Activated naive CD8-positive, alpha-beta T cell treated with anti-CD3 and anti-CD28 coated beads for 36 hours (primary cell): ENCODE measurements at regions not wholly inside any gene's neighbourhood (a gene's known extent, or its start where the extent isn't known, plus 50 kb on each side); places are given as distances from the start of the nearest gene placed in this dataset.
A peak's percentile ranks its signal among the peaks of the same experiment; 100 is the strongest.

Experiments
- DNase-seq: peaks from one replicate; pipeline ENCODE4 v3.0.0; 2021
- H3K27ac Mint-ChIP-seq: one replicate; pipeline ENCODE4 v1.8.0; 2022; ENCODE audit warnings: mild to moderate bottlenecking, moderate library complexity, mixed read lengths
- H3K27me3 Mint-ChIP-seq: one replicate; pipeline ENCODE4 v1.8.0; 2022; ENCODE audit warnings: mild to moderate bottlenecking, mixed read lengths
- H3K36me3 Mint-ChIP-seq: one replicate; pipeline ENCODE4 v1.8.0; 2021; ENCODE audit warnings: mild to moderate bottlenecking, mixed read lengths
- H3K4me1 Mint-ChIP-seq: one replicate; pipeline ENCODE4 v1.8.0; 2021; ENCODE audit warnings: mixed read lengths
- H3K4me3 Mint-ChIP-seq: one replicate; pipeline ENCODE4 v1.8.0; 2022; ENCODE audit warnings: mild to moderate bottlenecking, moderate library complexity, mixed read lengths
- H3K9me3 Mint-ChIP-seq: one replicate; pipeline ENCODE4 v1.8.0; 2022; ENCODE audit warnings: mixed read lengths

DNA sequence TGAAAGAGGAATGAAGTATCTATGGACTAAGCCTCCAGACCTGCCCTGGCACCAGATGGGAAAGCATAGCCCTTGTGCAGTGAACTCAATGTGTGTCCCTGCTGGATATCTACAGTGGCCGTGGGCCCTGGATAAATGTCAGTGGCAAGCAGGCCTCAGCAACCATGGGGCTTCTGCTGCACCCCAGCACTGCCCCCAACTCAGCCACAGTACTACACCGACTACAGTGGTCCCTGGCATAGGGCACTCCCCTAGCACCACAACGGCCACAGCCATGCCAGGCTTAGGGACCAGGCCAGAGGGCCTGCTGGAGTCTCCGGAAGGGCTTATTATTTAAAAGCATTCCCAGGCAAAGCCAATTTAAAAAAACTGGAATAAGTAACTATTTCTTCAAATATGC is 459.1 kb downstream of the SH2D1A start:
- DNase-seq = no peak
- Mint-ChIP-seq H3K4me1 (no peaks in the 10 kb centered on the region), H3K4me3 (no peak overlapping the region), H3K9me3 (peaks cover 17% of the 10 kb centered on the region), H3K27ac (no peak overlapping the region), H3K27me3 (no peaks in the 10 kb centered on the region), H3K36me3 (peaks cover 1% of the 10 kb centered on the region)

DNA sequence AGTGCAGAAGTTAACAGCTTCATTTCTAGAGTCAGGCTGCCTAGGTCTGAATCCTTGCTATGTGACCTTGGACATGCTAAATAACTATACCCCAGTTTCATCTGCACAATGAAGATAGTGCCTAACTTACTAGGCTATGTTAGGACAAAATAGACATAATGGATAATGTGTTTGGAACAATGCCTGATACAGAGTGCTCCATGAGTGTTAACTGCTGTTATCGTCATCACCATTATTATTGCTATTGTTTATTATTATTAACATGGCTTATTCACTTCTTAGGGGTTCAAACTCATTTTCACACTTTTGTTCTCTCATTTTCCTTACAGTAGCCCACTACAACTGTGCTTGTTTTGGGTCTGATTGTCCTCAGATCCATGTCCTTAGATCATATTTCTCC is 467.7 kb downstream of the SH2D1A start:
- H3K9me3 Mint-ChIP-seq = peaks cover 2% of the 10 kb centered on the region
- no peak overlapping the region for H3K27ac Mint-ChIP-seq

DNA sequence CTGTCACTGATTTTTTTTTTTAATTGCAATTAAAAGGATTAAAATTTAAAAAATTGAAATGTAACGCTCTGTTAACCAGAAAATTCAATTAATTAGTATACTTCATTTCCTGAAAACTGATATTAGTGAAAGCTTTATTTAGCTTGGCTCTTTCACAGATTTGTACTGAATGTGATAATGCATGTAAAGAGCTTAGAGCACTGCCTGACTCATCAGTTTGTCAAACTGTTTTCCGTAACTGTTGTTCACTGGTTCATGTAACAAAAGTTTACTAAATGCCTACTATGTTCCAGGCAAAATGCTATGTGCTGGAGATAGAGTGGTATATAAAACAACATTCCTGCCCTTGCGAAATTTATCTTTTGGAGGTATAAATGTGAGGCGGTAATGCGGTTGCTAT is 471.7 kb downstream of the SH2D1A start:
- Mint-ChIP-seq H3K27me3 (no peaks in the 10 kb centered on the region), H3K4me3 (no peak overlapping the region), H3K4me1 (no peaks in the 10 kb centered on the region), H3K27ac (no peak overlapping the region), H3K9me3 (no peaks in the 10 kb centered on the region), H3K36me3 (no peaks in the 10 kb centered on the region)
- no peak for DNase-seq

More for the DNA sequence above, 467.7 kb downstream of the SH2D1A start:
- no peaks in the 10 kb centered on the region for H3K27me3 Mint-ChIP-seq
- no peak overlapping the region for H3K4me3 Mint-ChIP-seq
- H3K36me3 Mint-ChIP-seq = no peaks in the 10 kb centered on the region
- DNase-seq = no peak
- no peaks in the 10 kb centered on the region for H3K4me1 Mint-ChIP-seq

DNA sequence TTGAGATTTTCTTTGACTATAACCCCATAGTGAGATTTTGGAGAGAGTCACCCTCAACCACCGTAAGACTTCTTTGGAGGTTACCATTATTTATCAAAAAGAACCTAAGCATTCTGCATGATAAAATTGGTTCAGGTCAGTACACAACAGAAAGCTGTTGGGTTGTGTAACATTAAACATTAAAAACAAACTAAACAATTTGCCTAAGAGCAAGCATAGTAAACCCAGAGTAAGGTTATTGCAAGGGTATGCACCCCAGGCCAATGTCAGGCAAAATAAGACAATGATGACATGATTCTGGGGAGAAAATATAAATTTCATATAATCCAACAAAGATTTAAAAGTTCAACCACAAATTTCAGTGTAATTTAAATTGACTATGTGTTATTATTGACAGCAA is 472.4 kb downstream of the SH2D1A start:
- Mint-ChIP-seq H3K9me3 (no peaks in the 10 kb centered on the region), H3K4me1 (no peaks in the 10 kb centered on the region), H3K27ac (no peak overlapping the region), H3K36me3 (no peaks in the 10 kb centered on the region), H3K4me3 (no peak overlapping the region), H3K27me3 (no peaks in the 10 kb centered on the region)
- no peak for DNase-seq

DNA sequence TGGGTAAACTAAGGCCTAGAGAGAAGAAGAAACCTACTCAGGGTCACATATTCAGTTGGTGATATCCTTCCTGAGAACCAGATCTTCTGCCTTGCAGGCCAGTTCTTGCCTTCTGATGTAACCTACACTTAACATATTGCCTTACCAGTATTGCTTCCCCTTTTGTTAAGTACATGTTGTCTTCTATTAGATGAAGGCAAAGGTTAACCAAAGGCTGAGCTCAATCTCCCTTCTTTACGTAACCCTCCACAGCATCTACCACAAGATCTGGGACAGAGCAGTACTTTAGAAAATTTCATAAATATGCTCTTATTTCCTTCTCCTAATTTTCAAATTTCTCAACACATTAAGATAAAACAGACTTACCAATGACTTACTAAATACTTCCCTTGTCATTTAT is 474.4 kb downstream of the SH2D1A start:
- H3K27me3 Mint-ChIP-seq = no peaks in the 10 kb centered on the region
- H3K4me3 Mint-ChIP-seq = no peak overlapping the region
- H3K36me3 Mint-ChIP-seq = no peaks in the 10 kb centered on the region
- no peak for DNase-seq
- no peaks in the 10 kb centered on the region for H3K4me1 Mint-ChIP-seq
- H3K9me3 Mint-ChIP-seq = no peaks in the 10 kb centered on the region
- H3K27ac Mint-ChIP-seq = no peak overlapping the region

DNA sequence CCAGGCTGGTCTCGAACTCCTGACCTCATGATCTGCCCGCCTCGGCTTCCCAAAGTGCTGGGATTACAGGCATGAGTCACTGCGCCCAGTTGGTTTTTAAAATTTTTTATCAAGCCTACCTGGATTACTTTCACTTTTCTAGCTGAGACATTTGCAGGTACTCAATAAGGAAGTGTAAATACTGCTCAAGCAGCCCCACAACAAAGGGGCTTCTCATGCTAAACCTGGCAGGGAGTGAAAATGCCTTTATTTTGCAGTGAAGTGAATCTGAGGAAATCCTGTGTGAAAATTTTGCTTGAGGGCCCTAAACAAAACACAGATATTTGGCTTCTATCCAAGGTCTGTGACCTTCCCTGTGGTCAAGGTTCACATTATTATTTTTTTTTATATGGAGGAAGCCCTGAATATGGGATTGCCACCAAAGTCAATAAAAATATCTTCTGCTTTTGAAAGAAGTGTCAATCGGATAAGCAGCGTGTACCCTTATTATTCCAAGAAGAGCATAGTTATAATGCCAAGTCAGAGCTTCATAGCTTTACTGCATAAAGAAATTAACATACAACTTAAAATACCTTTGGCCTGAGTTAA is 481.0 kb downstream of the SH2D1A start:
- Mint-ChIP-seq H3K36me3 (no peaks in the 10 kb centered on the region), H3K4me3 (no peak overlapping the region), H3K27ac (no peak overlapping the region), H3K4me1 (peaks cover 18% of the 10 kb centered on the region), H3K9me3 (no peaks in the 10 kb centered on the region), H3K27me3 (no peaks in the 10 kb centered on the region)
- no peak for DNase-seq

DNA sequence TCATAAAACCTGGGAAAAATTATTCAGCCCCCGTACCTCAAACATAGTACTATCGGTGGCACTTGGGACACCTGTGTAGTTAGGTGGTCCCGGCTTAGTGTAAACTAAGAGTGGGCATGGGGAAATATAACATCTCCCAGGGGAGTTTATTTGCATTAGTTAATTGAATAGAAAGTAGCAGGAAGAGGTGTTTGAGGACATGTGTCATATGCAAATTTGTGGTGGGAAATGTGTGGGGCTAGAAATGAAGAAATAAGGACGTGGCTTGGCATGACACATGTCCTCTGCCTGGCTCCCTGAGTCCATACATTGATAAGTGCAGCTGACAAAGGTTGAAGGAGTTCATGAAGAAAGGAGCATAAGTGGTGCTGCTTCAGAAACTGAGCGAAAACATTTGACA is 483.6 kb downstream of the SH2D1A start:
- Mint-ChIP-seq H3K4me3 (no peak overlapping the region), H3K9me3 (no peaks in the 10 kb centered on the region), H3K4me1 (peaks cover 18% of the 10 kb centered on the region), H3K27ac (peak overlapping the region; percentile 34), H3K36me3 (no peaks in the 10 kb centered on the region), H3K27me3 (no peaks in the 10 kb centered on the region)
- DNase-seq = peak; percentile 1

DNA sequence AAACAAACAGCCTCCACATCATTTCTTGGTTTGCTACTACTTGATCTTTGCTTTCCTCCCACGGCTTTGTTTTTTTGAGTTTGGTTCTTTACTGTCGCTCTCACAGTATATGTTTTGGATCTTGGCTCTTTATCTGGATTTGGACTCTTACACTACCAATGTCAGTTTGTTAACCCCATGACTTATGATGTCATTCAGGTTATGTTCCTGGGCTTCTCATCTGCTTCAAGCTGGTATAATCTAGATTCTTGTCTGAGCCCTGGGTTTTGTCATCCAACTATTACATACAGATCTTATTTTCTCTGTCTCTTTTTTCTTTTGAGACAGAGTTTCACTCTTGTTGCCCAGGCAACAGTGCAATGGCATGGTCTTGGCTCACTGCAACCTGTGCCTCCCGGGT is 482.9 kb upstream of the TEX13C start:
- H3K9me3 Mint-ChIP-seq = no peaks in the 10 kb centered on the region
- no peak overlapping the region for H3K27ac Mint-ChIP-seq
- no peaks in the 10 kb centered on the region for H3K4me1 Mint-ChIP-seq
- H3K27me3 Mint-ChIP-seq = no peaks in the 10 kb centered on the region
- H3K4me3 Mint-ChIP-seq = no peak overlapping the region
- no peak for DNase-seq
- no peaks in the 10 kb centered on the region for H3K36me3 Mint-ChIP-seq

DNA sequence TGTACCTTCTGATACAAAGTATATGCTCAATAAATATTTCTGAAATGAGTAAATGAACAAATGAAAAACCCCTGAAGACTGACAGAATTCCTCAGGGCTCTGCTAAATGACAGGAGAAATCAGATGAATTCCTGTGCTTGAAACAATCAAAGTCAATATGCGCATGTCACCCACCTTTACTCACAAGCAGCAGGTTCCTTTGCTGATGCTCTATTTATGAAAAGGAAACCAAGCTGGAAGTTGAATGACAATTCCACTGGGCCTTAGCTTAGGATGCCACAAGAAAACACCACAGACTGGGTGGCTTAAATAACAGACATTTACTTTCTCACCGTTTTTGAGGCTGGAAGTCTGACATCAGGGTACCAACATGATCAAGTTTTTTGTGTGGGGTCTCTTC is 477.5 kb upstream of the TEX13C start:
- no peaks in the 10 kb centered on the region for H3K36me3 Mint-ChIP-seq
- H3K9me3 Mint-ChIP-seq = no peaks in the 10 kb centered on the region
- no peaks in the 10 kb centered on the region for H3K4me1 Mint-ChIP-seq
- H3K27me3 Mint-ChIP-seq = no peaks in the 10 kb centered on the region
- no peak overlapping the region for H3K4me3 Mint-ChIP-seq
- DNase-seq = no peak
- no peak overlapping the region for H3K27ac Mint-ChIP-seq

DNA sequence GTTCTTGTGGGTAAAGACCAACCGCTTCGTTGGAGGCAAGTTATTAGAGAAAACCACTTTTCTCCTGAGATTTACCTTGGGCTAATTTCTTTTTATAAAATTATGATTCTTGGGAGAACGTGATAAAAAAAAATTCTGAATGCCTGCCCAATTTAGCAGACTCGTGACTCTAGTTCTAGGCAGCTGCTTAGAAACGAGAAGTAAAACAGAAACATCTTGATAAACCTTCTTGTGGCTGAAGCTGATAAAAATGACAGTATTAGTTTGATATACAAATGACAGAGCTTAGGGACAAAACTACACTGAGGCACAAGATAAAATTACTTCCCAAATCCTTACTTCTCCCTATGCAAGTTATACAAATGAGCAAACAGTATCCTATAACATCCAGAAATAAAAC is 458.9 kb upstream of the TEX13C start:
- Mint-ChIP-seq H3K36me3 (no peaks in the 10 kb centered on the region), H3K4me3 (no peak overlapping the region), H3K9me3 (no peaks in the 10 kb centered on the region), H3K4me1 (no peaks in the 10 kb centered on the region), H3K27ac (no peak overlapping the region), H3K27me3 (no peaks in the 10 kb centered on the region)
- DNase-seq = no peak

DNA sequence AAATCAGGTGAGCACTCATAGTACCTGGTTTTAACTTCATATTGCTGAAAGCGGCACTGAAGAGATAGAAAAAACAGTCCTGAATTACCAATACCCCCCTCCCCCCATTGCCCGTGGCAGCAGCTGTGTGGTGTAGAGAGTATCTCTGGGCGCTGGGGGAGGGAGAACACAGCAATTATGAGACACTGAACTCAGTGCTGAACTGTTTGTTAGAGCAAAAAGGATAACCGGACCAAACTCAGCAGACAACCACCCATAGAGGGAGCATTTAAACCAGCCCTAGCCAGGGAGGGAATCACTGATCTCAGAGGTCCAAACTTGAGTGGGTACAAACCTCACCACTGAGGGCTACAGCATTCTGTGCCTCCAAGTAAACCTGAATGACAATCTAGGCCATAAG is 457.4 kb upstream of the TEX13C start:
- no peak for DNase-seq
- H3K4me3 Mint-ChIP-seq = no peak overlapping the region
- H3K36me3 Mint-ChIP-seq = no peaks in the 10 kb centered on the region
- H3K9me3 Mint-ChIP-seq = no peaks in the 10 kb centered on the region
- no peaks in the 10 kb centered on the region for H3K4me1 Mint-ChIP-seq
- no peak overlapping the region for H3K27ac Mint-ChIP-seq
- no peaks in the 10 kb centered on the region for H3K27me3 Mint-ChIP-seq

DNA sequence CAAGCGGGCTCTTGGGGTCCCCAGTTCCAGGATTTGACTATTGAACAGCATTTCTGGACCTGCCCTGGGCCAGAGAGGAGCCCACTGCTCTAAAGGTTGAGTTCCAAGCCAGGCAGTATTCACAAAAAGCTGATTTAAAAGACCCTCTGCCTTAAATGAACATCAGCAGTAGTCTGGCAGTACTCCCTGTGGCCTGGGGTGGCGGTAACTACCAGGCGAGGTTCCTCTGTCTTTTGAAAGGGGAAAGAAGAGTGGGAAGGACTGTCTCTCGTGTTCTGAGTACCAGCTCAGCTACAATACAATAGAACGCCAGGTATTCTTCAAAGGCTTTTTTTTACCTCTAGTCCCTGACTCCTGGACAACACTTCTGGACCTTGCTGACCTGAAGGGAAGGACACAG is 456.4 kb upstream of the TEX13C start:
- Mint-ChIP-seq H3K4me1 (no peaks in the 10 kb centered on the region), H3K9me3 (no peaks in the 10 kb centered on the region), H3K27me3 (no peaks in the 10 kb centered on the region), H3K4me3 (no peak overlapping the region), H3K27ac (no peak overlapping the region), H3K36me3 (no peaks in the 10 kb centered on the region)
- DNase-seq = no peak

DNA sequence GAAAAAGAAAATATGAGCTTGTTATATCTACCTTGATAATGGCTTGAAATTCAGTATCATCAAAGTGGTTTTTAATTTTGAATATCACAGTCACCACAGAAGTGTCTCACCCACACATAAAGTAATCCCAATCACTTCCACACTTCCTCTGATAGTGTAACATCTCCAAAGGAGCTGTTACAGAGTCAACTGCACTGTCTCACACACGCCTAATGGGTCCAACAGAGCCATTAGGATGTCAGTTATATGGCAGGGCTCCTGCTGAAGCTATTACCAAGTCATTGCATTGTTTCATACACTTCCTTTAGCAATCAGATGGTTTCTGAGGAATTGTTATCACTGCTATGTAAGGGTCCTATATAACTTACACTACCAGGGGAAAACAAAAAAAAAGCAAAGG is 432.1 kb upstream of the TEX13C start:
- peaks cover 3% of the 10 kb centered on the region for H3K27me3 Mint-ChIP-seq
- H3K27ac Mint-ChIP-seq = no peak overlapping the region
- H3K4me3 Mint-ChIP-seq = no peak overlapping the region
- H3K4me1 Mint-ChIP-seq = no peaks in the 10 kb centered on the region
- H3K36me3 Mint-ChIP-seq = no peaks in the 10 kb centered on the region
- DNase-seq = no peak
- no peaks in the 10 kb centered on the region for H3K9me3 Mint-ChIP-seq

DNA sequence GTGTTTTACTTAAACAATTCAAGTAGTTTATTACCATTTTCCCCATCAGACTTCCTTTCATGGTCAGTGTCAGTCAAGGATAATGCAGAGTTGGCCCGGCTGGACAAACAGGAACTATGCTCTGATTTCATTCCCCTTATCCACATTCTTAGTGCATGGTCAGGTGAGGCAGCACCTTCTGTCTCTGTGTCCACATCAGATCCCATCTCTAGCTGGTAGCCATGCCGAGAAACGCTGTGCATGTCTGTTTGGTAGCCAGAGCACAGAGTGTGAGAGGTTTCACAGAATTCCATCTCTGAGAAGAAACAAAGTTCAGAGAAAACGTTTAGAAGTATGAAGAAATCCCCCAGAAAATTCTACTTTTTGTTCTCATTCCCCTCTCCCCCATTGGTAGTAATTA is 423.7 kb upstream of the TEX13C start:
- DNase-seq = no peak
- H3K9me3 Mint-ChIP-seq = no peaks in the 10 kb centered on the region
- H3K4me1 Mint-ChIP-seq = no peaks in the 10 kb centered on the region
- no peak overlapping the region for H3K27ac Mint-ChIP-seq
- no peaks in the 10 kb centered on the region for H3K36me3 Mint-ChIP-seq
- H3K27me3 Mint-ChIP-seq = peaks cover under 1% of the 10 kb centered on the region
- H3K4me3 Mint-ChIP-seq = no peak overlapping the region

DNA sequence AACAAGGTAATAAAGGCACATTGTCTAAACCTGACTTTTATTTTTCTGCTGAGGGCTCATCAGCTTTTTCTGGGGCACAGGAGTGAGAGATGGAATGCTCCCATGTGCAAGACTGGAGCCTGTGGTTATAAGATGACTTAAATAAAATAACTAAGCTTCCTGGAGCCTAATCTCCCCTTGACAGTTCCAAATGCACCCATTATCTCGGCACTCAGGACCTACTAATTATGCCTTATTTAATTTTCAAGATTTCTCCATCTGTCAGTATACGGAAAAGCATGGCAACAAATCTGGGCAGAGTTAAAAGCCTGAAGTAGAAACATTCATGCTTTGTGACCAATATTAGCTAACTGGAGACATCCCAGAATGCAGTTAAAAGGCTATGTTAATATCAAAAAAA is 416.7 kb upstream of the TEX13C start:
- no peaks in the 10 kb centered on the region for H3K36me3 Mint-ChIP-seq
- H3K4me1 Mint-ChIP-seq = no peaks in the 10 kb centered on the region
- no peak overlapping the region for H3K27ac Mint-ChIP-seq
- H3K4me3 Mint-ChIP-seq = no peak overlapping the region
- H3K27me3 Mint-ChIP-seq = no peaks in the 10 kb centered on the region
- no peak for DNase-seq
- no peaks in the 10 kb centered on the region for H3K9me3 Mint-ChIP-seq

DNA sequence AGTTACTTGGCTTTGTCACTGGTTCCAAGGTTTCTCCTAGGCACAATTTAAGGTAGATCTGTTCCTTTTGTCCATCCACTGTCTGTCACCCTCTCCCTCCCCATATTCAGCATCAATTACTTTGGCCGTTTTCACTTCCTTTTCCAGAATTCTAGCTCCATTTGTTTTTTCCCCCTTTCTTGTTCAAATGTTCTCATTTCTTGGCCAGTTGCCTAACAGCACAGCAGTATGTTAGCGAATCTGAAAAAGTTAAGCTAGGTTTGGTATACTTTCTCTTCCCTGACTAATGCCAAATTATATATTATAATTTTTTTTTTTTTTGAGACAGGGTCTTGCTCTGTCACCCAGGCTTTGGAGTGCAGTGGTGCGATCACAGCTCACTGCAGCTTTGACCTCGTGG is 409.1 kb upstream of the TEX13C start:
- Mint-ChIP-seq H3K4me3 (no peak overlapping the region), H3K27me3 (no peaks in the 10 kb centered on the region), H3K4me1 (no peaks in the 10 kb centered on the region), H3K9me3 (no peaks in the 10 kb centered on the region), H3K27ac (no peak overlapping the region), H3K36me3 (no peaks in the 10 kb centered on the region)
- no peak for DNase-seq

DNA sequence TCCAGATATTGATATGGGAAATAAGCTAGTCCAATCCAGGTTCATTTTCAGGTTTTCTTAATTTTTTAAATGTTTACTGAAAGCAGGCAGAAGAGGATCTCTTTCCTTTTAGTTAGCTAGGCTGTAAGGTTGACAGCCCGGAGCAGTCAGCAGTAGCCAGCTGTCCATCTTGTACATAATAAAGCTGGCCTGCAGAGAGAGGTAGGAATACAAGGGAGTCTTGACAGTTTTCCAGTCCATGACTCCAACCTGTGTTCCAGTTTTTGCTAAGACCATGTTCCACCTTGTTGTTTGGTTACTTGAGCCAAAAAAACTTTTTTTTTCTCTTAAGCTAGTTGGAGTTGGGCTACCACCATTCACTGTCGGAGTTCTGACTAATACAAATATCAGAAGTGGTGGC is 402.7 kb upstream of the TEX13C start:
- Mint-ChIP-seq H3K9me3 (no peaks in the 10 kb centered on the region), H3K4me1 (no peaks in the 10 kb centered on the region), H3K27ac (no peak overlapping the region), H3K36me3 (no peaks in the 10 kb centered on the region), H3K4me3 (no peak overlapping the region), H3K27me3 (no peaks in the 10 kb centered on the region)
- DNase-seq = no peak
